GM19351 (cell line): ENCODE measurements at regions not wholly inside any gene's neighbourhood (a gene's known extent, or its start where the extent isn't known, plus 50 kb on each side); places are given as distances from the start of the nearest gene placed in this dataset.

Experiments
- ATAC-seq: cut with Tn5 transposase; IDR thresholded peaks from one replicate; pipeline ENCODE4 v1.9.1; 2021; ENCODE audit warnings: mild to moderate bottlenecking, moderate library complexity; ENCODE audit not compliant: unreplicated experiment

- ATAC-seq, result no peak
Measured at GRCh38 chr5:125528881-125529280, 782.4 kb upstream of the ZNF608 start.

GRCh38 chr5:125530833-125531615 is 784.6 kb upstream of the ZNF608 start:
- no peak for ATAC-seq

- ATAC-seq, result peak; percentile 91
Measured at GRCh38 chr5:125536095-125536494, 789.7 kb upstream of the ZNF608 start.

GRCh38 chr5:125536582-125536981 is 790.1 kb upstream of the ZNF608 start:
- no peak for ATAC-seq

GRCh38 chr5:125537661-125538060 is 791.2 kb upstream of the ZNF608 start:
- no peak for ATAC-seq

GRCh38 chr5:125538469-125538868 is 792.0 kb upstream of the ZNF608 start:
- ATAC-seq, result no peak

- ATAC-seq, result peak; percentile 41
Measured at GRCh38 chr5:125541085-125541484, 794.6 kb upstream of the ZNF608 start.

- ATAC-seq, result no peak
Measured at GRCh38 chr5:125549322-125549911, 803.0 kb upstream of the ZNF608 start.

GRCh38 chr5:125550274-125550673 is 803.8 kb upstream of the ZNF608 start:
- no peak for ATAC-seq

- no peak for ATAC-seq
Measured at GRCh38 chr5:125551246-125551645, 804.8 kb upstream of the ZNF608 start.

GRCh38 chr5:125551797-125552196 is 805.4 kb upstream of the ZNF608 start:
- ATAC-seq, result no peak

- no peak for ATAC-seq
Measured at GRCh38 chr5:125552486-125552885, 806.0 kb upstream of the ZNF608 start.

GRCh38 chr5:125554355-125554754 is 807.9 kb upstream of the ZNF608 start:
- no peak for ATAC-seq

- no peak for ATAC-seq
Measured at GRCh38 chr5:125555591-125555990, 809.2 kb upstream of the ZNF608 start.

- ATAC-seq, result no peak
Measured at GRCh38 chr5:125558016-125558415, 811.6 kb upstream of the ZNF608 start.

- no peak for ATAC-seq
Measured at GRCh38 chr5:125558466-125558865, 812.0 kb upstream of the ZNF608 start.

GRCh38 chr5:125559296-125559695 is 812.9 kb upstream of the ZNF608 start:
- no peak for ATAC-seq

GRCh38 chr5:125560476-125561225 is 814.2 kb upstream of the ZNF608 start:
- ATAC-seq, result no peak

GRCh38 chr5:125564317-125564975 is 818.0 kb upstream of the ZNF608 start:
- no peak for ATAC-seq

- no peak for ATAC-seq
Measured at GRCh38 chr5:125574491-125575044, 828.1 kb upstream of the ZNF608 start.
